ENCODE measurements at regions not wholly inside any gene's neighbourhood (a gene's known extent, or its start where the extent isn't known, plus 50 kb on each side); places are given as distances from the start of the nearest gene placed in this dataset.

GRCh38 chr18:37714691-37715090, 149.1 kb upstream of the CELF4 start:
- Histone ChIP-seq H3K4me3 (ENCODE audit: low read depth, low read length) (no peak overlapping the region), H3K36me3 (ENCODE audit: control insufficient read depth, insufficient read depth, low read length) (no peaks in the 10 kb centered on the region), H3K27me3 (ENCODE audit: control insufficient read depth, insufficient read depth, low read length) (no peaks in the 10 kb centered on the region)
- DNase-seq (ENCODE audit: low read depth): no peak
- no peak for TF ChIP-seq CTCF (IDR thresholded peaks at IDR 0.05; ENCODE audit: insufficient read depth, low read length, poor library complexity, severe bottlenecking)

DNA sequence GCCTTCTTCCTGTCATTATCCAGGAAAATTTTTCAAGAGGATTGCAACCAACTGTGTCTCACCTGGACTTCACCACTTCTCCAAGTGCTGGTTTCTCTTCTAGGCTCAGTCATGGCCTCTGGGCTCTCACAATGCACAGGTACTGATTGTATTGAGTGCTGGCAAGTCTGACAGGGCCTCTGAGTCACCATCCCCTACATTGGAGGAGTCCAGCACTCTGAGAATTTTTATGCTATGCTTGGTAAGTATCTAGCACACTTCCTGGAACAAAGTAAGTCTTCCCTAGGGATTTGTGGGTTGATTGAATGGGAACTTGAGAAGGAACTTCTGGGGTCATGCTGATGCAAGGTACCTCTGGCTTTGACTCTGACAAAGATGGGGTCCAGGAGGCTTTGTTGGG, 147.2 kb upstream of the CELF4 start:
- DNase-seq (ENCODE audit: low read depth): no peak
- Histone ChIP-seq H3K4me3 (ENCODE audit: low read depth, low read length) (no peak overlapping the region), H3K27me3 (ENCODE audit: control insufficient read depth, insufficient read depth, low read length) (no peaks in the 10 kb centered on the region), H3K36me3 (ENCODE audit: control insufficient read depth, insufficient read depth, low read length) (no peaks in the 10 kb centered on the region)
- TF ChIP-seq CTCF (IDR thresholded peaks at IDR 0.05; ENCODE audit: insufficient read depth, low read length, poor library complexity, severe bottlenecking): no peak

DNA sequence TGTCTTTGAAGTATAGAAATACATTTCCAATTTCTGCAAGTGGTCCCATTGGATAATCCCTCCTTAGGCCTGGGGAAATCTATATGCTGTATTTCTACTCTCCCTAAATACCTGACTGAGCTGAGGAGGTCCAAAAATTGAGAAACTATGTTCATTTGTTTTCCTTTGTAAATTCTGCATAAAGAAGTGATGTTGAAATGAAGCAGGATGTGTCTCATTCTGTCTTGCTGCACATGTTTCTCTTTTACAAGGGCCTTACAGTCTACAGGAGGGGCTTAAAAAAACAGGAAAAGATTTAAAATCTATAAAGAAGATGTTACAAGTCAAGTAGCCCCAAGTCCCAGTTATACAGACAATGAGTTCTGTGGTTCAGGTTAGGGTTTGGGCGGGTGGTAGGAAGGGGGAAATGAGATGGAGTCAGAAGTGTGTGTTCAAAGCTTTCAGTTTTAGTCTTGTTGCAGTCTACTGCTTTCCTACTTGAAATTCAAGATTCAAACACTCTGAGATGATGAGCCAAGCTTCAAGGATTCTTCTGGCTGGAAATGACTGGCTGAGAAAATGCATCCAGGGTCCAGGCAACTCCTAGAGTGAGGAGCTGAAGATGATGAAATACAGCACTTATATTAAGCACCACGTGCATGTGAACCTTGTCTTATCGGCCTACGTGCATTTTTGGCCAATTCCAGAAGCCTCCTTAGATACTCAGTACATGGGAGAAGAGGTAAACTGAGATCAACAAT, 146.3 kb upstream of the CELF4 start:
- no peaks in the 10 kb centered on the region for H3K36me3 ChIP-seq (ENCODE audit: control insufficient read depth, insufficient read depth, low read length)
- TF ChIP-seq CTCF (IDR thresholded peaks at IDR 0.05; ENCODE audit: insufficient read depth, low read length, poor library complexity, severe bottlenecking): no peak
- no peaks in the 10 kb centered on the region for H3K27me3 ChIP-seq (ENCODE audit: control insufficient read depth, insufficient read depth, low read length)
- DNase-seq (ENCODE audit: low read depth): no peak
- H3K4me3 ChIP-seq (ENCODE audit: low read depth, low read length): no peak overlapping the region

GRCh38 chr18:37710726-37711125, 145.1 kb upstream of the CELF4 start:
- Histone ChIP-seq H3K36me3 (ENCODE audit: control insufficient read depth, insufficient read depth, low read length) (no peaks in the 10 kb centered on the region), H3K27me3 (ENCODE audit: control insufficient read depth, insufficient read depth, low read length) (no peaks in the 10 kb centered on the region), H3K4me3 (ENCODE audit: low read depth, low read length) (no peak overlapping the region)
- no peak for DNase-seq (ENCODE audit: low read depth)
- no peak for TF ChIP-seq CTCF (IDR thresholded peaks at IDR 0.05; ENCODE audit: insufficient read depth, low read length, poor library complexity, severe bottlenecking)

- Histone ChIP-seq H3K36me3 (ENCODE audit: control insufficient read depth, insufficient read depth, low read length) (no peaks in the 10 kb centered on the region), H3K27me3 (ENCODE audit: control insufficient read depth, insufficient read depth, low read length) (no peaks in the 10 kb centered on the region), H3K4me3 (ENCODE audit: low read depth, low read length) (no peak overlapping the region)
- TF ChIP-seq CTCF (IDR thresholded peaks at IDR 0.05; ENCODE audit: insufficient read depth, low read length, poor library complexity, severe bottlenecking): no peak
- DNase-seq (ENCODE audit: low read depth): no peak
Observed at GRCh38 chr18:37709740-37710139, 144.1 kb upstream of the CELF4 start.

DNA sequence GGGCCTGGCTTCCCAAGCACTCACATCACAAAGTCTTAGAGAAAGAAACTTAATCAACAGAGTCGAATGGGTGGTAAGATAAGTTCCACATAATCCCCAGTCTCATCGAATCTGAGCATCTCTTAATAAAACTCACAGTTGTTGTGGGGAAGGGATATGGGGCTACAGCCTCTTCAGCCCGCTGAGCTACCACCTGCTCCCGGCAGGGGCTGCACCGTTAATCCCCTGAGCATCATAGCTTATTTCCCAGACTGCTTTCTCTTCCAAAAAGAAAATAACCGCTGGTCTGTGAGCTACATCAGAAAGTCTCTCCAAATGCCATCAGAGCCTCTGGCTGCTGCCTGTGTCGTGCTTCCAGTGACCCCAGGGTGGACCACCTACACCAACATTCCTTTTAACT, 139.4 kb upstream of the CELF4 start:
- no peaks in the 10 kb centered on the region for H3K27me3 ChIP-seq (ENCODE audit: control insufficient read depth, insufficient read depth, low read length)
- DNase-seq (ENCODE audit: low read depth): no peak
- no peak overlapping the region for H3K4me3 ChIP-seq (ENCODE audit: low read depth, low read length)
- no peak for TF ChIP-seq CTCF (IDR thresholded peaks at IDR 0.05; ENCODE audit: insufficient read depth, low read length, poor library complexity, severe bottlenecking)
- no peaks in the 10 kb centered on the region for H3K36me3 ChIP-seq (ENCODE audit: control insufficient read depth, insufficient read depth, low read length)

All from kidney epithelial cell (primary cell).